HepG2 (cell line): ENCODE measurements at regions not wholly inside any gene's neighbourhood (a gene's known extent, or its start where the extent isn't known, plus 50 kb on each side); places are given as distances from the start of the nearest gene placed in this dataset.

ENCODE experiments used
- ATAC-seq: fragments of 200-7000 bp; cut with Tn5 transposase; 3 replicates; pipeline ENCODE4 v1.9.1; 2020; ENCODE audit warnings: mild to moderate bottlenecking, moderate library complexity
- BruUV-seq: library from RNA; stranded (reverse); fragments of 400-500 nt; replicated peaks from 2 replicates; lab custom pipeline; 2021; lab: Mats Ljungman, UMichigan
- CTCF ChIA-PET: fragments of 300-600 bp; formaldehyde crosslinking; extraction: SDS; loops from one replicate; lab custom pipeline; 2021; ENCODE audit warnings: low total read pairs, inconsistent platforms, low intra/inter-chr PET ratio; lab: Yijun Ruan, JAX
- POLR2A ChIA-PET: fragments of 350-600 bp; sonication (Branson Sonifier 250); formaldehyde crosslinking; loops from one replicate; lab custom pipeline; 2020; ENCODE audit warnings: antibody characterized with exemption, inconsistent platforms; lab: Yijun Ruan, JAX
- DNase-seq: peaks from one replicate; pipeline ENCODE4 v3.0.0-alpha.2; 2015; ENCODE audit warnings: low spot score
- FAIRE-seq: peaks from 3 replicates; lab custom pipeline; 2011; peaks lifted over from hg19 to GRCh38; lab: Jason Lieb, UNC
- H2AFZ ChIP-seq: one replicate; pipeline ENCODE4 v1.6.1; 2011; ENCODE audit warnings: low read length, inconsistent platforms
- H3K27ac ChIP-seq: fragments of 300-600 bp; 3 replicates; pipeline ENCODE4 v1.8.0; 2011; ENCODE audit warnings: mixed run types, mild to moderate bottlenecking, mixed read lengths, low read length, inconsistent platforms; ENCODE audit not compliant: insufficient read depth; ENCODE audit errors: extremely low read length
- H3K27me3 ChIP-seq, 2 experiments: fragments of 200-600 bp in 1 of 2; 2 replicates in 1 of 2; 3 replicates in 1 of 2; pipeline versions ENCODE4 v1.6.0 to v1.8.0; 2011; ENCODE audit warnings: low read length in 2 of 2, mild to moderate bottlenecking in 2 of 2, moderate library complexity in 2 of 2, inconsistent platforms in 1 of 2; ENCODE audit not compliant: insufficient read depth in 2 of 2, control insufficient read depth in 1 of 2
- H3K36me3 ChIP-seq, 2 experiments: fragments of 200-600 bp in 1 of 2; replicated peaks in 1 of 2; 2 replicates in 1 of 2; 3 replicates in 1 of 2; pipeline versions ENCODE4 v1.5.1 to v1.8.0; 2011; ENCODE audit warnings: low read length in 2 of 2, inconsistent platforms in 1 of 2; ENCODE audit not compliant: insufficient read depth in 2 of 2, control insufficient read depth in 1 of 2
- H3K4me1 ChIP-seq: 2 replicates; pipeline ENCODE4 v1.5.1; 2012; ENCODE audit warnings: low read length, inconsistent platforms; ENCODE audit not compliant: insufficient read depth
- H3K4me2 ChIP-seq: 2 replicates; pipeline ENCODE4 v1.6.0; 2011; ENCODE audit warnings: low read depth, low read length, inconsistent platforms
- H3K4me3 ChIP-seq, 3 experiments: fragments of 200-600 bp in 1 of 3; sonication (generic), shearing (Covaris generic) in 1 of 3; replicated peaks in 1 of 3; 2 replicates each; pipeline ENCODE4 v1.5.1; 2011 to 2016; ENCODE audit warnings: low read length in 3 of 3, inconsistent platforms in 2 of 3, low read depth in 2 of 3, mild to moderate bottlenecking in 2 of 3, control low read depth in 1 of 3, mixed read lengths in 1 of 3; ENCODE audit not compliant: insufficient read depth in 1 of 3
- H3K79me2 ChIP-seq: one replicate; pipeline ENCODE4 v1.6.1; 2011; ENCODE audit warnings: low read length, inconsistent platforms; ENCODE audit not compliant: insufficient read depth
- H3K9ac ChIP-seq: 2 replicates; pipeline ENCODE4 v1.6.0; 2011; ENCODE audit warnings: mild to moderate bottlenecking, low read depth, low read length, inconsistent platforms; ENCODE audit not compliant: insufficient read depth
- H3K9me3 ChIP-seq: 2 replicates; pipeline ENCODE4 v1.5.1; 2012; ENCODE audit warnings: mild to moderate bottlenecking, low read length
- H4K20me1 ChIP-seq: 2 replicates; pipeline ENCODE4 v1.6.0; 2011; ENCODE audit warnings: inconsistent platforms, mild to moderate bottlenecking, low read length, moderate library complexity; ENCODE audit not compliant: insufficient read depth
- AGO1 ChIP-seq: fragments of 200-400 bp; formaldehyde crosslinking; IDR thresholded peaks from 2 replicates; pipeline ENCODE4 v1.6.1; 2017; ENCODE audit warnings: mild to moderate bottlenecking, low read depth, low read length, moderate library complexity; ENCODE audit not compliant: poor library complexity, severe bottlenecking
- ARNT ChIP-seq: fragments of 450-650 bp; IDR thresholded peaks from 2 replicates; pipeline ENCODE4 v1.6.1; 2017
- BRF2 ChIP-seq: sonication (generic); formaldehyde crosslinking; IDR thresholded peaks from 2 replicates; pipeline ENCODE4 v1.8.1; 2022; ENCODE audit warnings: mild to moderate bottlenecking, missing genetic modification reagents
- DMTF1 ChIP-seq: sonication (generic); formaldehyde crosslinking; IDR thresholded peaks from 2 replicates; pipeline ENCODE4 v1.4.0; 2020; ENCODE audit warnings: mild to moderate bottlenecking, missing genetic modification reagents
- ELF3 ChIP-seq: IDR thresholded peaks from 2 replicates; pipeline ENCODE4 v1.6.1; 2016; ENCODE audit warnings: missing genetic modification reagents, missing compliant biosample characterization
- HOXA7 ChIP-seq: sonication (generic); formaldehyde crosslinking; IDR thresholded peaks from 2 replicates; pipeline ENCODE4 v1.8.1; 2022; ENCODE audit warnings: mild to moderate bottlenecking, missing genetic modification reagents, moderate library complexity
- KLF16 ChIP-seq, 2 experiments: sonication (generic) in 1 of 2; formaldehyde crosslinking in 1 of 2; IDR thresholded peaks; 2 replicates each; pipeline versions ENCODE4 v1.6.1 to v1.8.0; 2016 to 2023; ENCODE audit warnings: missing genetic modification reagents in 2 of 2, missing compliant biosample characterization in 1 of 2
- SRSF1 ChIP-seq: fragments of 200-400 bp; formaldehyde crosslinking; optimal IDR thresholded peaks from 2 replicates; pipeline ENCODE3; 2017; ENCODE audit warnings: mild to moderate bottlenecking, low read depth, low read length, moderate library complexity
- STAT6 ChIP-seq: sonication (generic); formaldehyde crosslinking; IDR thresholded peaks from 2 replicates; pipeline ENCODE4 v1.4.0; 2020; ENCODE audit warnings: missing genetic modification reagents, mild to moderate bottlenecking, borderline replicate concordance
- ZNF136 ChIP-seq: sonication (generic); formaldehyde crosslinking; IDR thresholded peaks from 2 replicates; pipeline ENCODE4 v1.8.1; 2022; ENCODE audit warnings: low read depth, mild to moderate bottlenecking, moderate library complexity, missing genetic modification reagents
- ZNF276 ChIP-seq: sonication (generic); formaldehyde crosslinking; IDR thresholded peaks from 2 replicates; pipeline ENCODE4 v1.4.0; 2020; ENCODE audit warnings: mild to moderate bottlenecking, low read depth, missing genetic modification reagents
- ZNF790 ChIP-seq: sonication (generic); formaldehyde crosslinking; IDR thresholded peaks from 2 replicates; pipeline ENCODE4 v1.8.0; 2022; ENCODE audit warnings: missing genetic modification reagents, mild to moderate bottlenecking, borderline replicate concordance
- ZSCAN29 ChIP-seq: sonication (generic); formaldehyde crosslinking; conservative IDR thresholded peaks from 2 replicates; pipeline ENCODE4 v1.4.0; 2020; ENCODE audit warnings: mild to moderate bottlenecking, missing genetic modification reagents
- ZXDC ChIP-seq: sonication (generic); formaldehyde crosslinking; IDR thresholded peaks from 2 replicates; pipeline ENCODE4 v1.5.0; 2020; ENCODE audit warnings: mild to moderate bottlenecking, missing genetic modification reagents
- WGBS: methylation state at CpG from one replicate; pipeline ENCODE4 v1.1.6; 2017; ENCODE audit warnings: low lambda C conversion rate; 5-methylcytosine and 5-hydroxymethylcytosine counted together
- in situ Hi-C: cut with HindIII; loops from 2 replicates; pipeline ENCODE4 v1.10.0; 2017; ENCODE audit warnings: low pct_unique_long_range_greater_than_20kb; ENCODE audit not compliant: extremely low pct_ligation_motif_present
- intact Hi-C: fragments of 100-400 bp; cut with micrococcal nuclease; formaldehyde crosslinking; loops from one replicate; pipeline ENCODE4 v1.10.0; 2022; ENCODE audit not compliant: unreplicated experiment

GRCh38 chr15:79779746-79780145, 117.1 kb downstream of the MTHFS start:
- Histone ChIP-seq H3K4me2 (no peak overlapping the region), H4K20me1 (no peaks in the 10 kb centered on the region), H3K27ac (no peak overlapping the region), H3K4me1 (no peaks in the 10 kb centered on the region), H3K9me3 (0 out of 2 replicates have a peak, but pooled peaks cover 4% of the 10 kb centered on the region), H3K79me2 (no peaks in the 10 kb centered on the region), H3K4me3 (no peak overlapping the region), H3K36me3 (no peaks in the 10 kb centered on the region), H3K9ac (no peak overlapping the region), H2AFZ (no peak overlapping the region), H3K27me3 (0 out of 5 replicates have a peak, but pooled peaks cover 0 to 4% of the 10 kb centered on the region in 2 experiments)
- intact Hi-C loops, result no loop called here
- in situ Hi-C loops, result no loop called here
- BruUV-seq, result no TSS peak
- 95% methylated on average over 2 of the region's 2 CpGs for WGBS
- FAIRE-seq (no peak), DNase-seq (no peak), ATAC-seq (no peak)
- POLR2A ChIA-PET, result no interaction called here
- CTCF ChIA-PET, result no interaction called here
- TF ChIP-seq ZNF790 (CRISPR knock-in tag), result no peak
- no peak for TF ChIP-seq ARNT
- TF ChIP-seq HOXA7 (CRISPR knock-in tag), result no peak
- no peak for TF ChIP-seq KLF16 (CRISPR knock-in tag; IDR thresholded peaks at IDR 0.05)
- no peak for TF ChIP-seq ELF3 (CRISPR knock-in tag)
- no peak for TF ChIP-seq AGO1
- TF ChIP-seq ZXDC, result no peak
- TF ChIP-seq SRSF1, result no peak
- TF ChIP-seq ZSCAN29 (CRISPR knock-in tag), result no peak
- TF ChIP-seq DMTF1 (CRISPR knock-in tag), result no peak
- no peak for TF ChIP-seq STAT6
- TF ChIP-seq BRF2 (CRISPR knock-in tag), result no peak
- no peak for TF ChIP-seq ZNF276 (CRISPR knock-in tag)
- TF ChIP-seq ZNF136 (CRISPR knock-in tag), result no peak
